B cell (primary cell): ENCODE measurements at regions not wholly inside any gene's neighbourhood (a gene's known extent, or its start where the extent isn't known, plus 50 kb on each side); places are given as distances from the start of the nearest gene placed in this dataset.

Source experiments
- CTCF ChIP-seq: fragments of 200-600 bp; IDR thresholded peaks from one replicate; pipeline ENCODE4 v1.8.0; 2022; ENCODE audit warnings: antibody characterized with exemption, mild to moderate bottlenecking
- EZH2 ChIP-seq: IDR thresholded peaks from 2 replicates; pipeline ENCODE4 v1.6.1; 2012; ENCODE audit warnings: borderline replicate concordance, low read depth, mild to moderate bottlenecking, moderate library complexity, low read length; ENCODE audit not compliant: insufficient read depth, poor library complexity, severe bottlenecking

- TF ChIP-seq CTCF (no peak), EZH2 (no peak)
Measured at GRCh38 chr2:37836711-37837110, 88.4 kb upstream of the RMDN2 start.
